ENCODE measurements at regions not wholly inside any gene's neighbourhood (a gene's known extent, or its start where the extent isn't known, plus 50 kb on each side); places are given as distances from the start of the nearest gene placed in this dataset.

DNA sequence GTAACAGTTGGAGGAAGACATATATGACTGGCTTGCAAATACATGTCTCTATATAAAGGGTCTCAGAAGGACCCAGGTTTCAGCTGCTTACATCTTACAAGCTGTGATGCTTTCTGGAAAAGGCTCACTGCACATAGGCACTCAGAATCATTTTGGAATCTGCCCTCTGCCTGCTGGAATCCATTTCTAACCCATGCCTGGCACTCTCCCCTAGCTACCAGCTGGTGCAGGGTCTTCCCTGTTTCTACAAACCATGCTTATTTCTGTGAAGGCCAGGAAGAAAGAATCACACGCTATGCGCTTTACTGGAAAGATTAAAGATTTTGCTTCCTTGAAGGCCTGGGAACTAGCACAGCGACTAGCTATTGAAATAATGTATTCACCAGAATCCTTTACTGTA is 151.3 kb downstream of the DICER1 start:
- intact Hi-C loops (cut with DNase I) = no loop called here
- no peak overlapping the region for H3K4me3 ChIP-seq (ENCODE audit: low read length in 3 of 3)
- peaks cover 0 to 7% (median under 1%) of the 10 kb centered on the region in 3 donors for H3K4me1 ChIP-seq (ENCODE audit: control insufficient read depth in 2 of 3, insufficient read depth in 2 of 3, low read depth in 1 of 3, low read length in 3 of 3)
- no peaks in the 10 kb centered on the region for H3K9me3 ChIP-seq (ENCODE audit: control insufficient read depth in 2 of 3, insufficient read depth in 1 of 3, low read length in 3 of 3)
- no peak for DNase-seq
- FAIRE-seq = no peak
- no peaks in the 10 kb centered on the region for H3K27me3 ChIP-seq (ENCODE audit: control insufficient read depth, insufficient read depth, low read length)
- no peak overlapping the region for H3K9ac ChIP-seq (ENCODE audit: low read length in 3 of 3)
- H3K36me3 ChIP-seq (ENCODE audit: control insufficient read depth in 2 of 3, insufficient read depth in 3 of 3, low read length in 3 of 3) = no peaks in the 10 kb centered on the region
- H3K27ac ChIP-seq (ENCODE audit: low read depth in 2 of 2, low read length in 2 of 2) = no peak overlapping the region
- TF ChIP-seq CTCF (IDR thresholded peaks at IDR 0.05; ENCODE audit: borderline replicate concordance, extremely low read depth, insufficient read depth) = no peak

DNA sequence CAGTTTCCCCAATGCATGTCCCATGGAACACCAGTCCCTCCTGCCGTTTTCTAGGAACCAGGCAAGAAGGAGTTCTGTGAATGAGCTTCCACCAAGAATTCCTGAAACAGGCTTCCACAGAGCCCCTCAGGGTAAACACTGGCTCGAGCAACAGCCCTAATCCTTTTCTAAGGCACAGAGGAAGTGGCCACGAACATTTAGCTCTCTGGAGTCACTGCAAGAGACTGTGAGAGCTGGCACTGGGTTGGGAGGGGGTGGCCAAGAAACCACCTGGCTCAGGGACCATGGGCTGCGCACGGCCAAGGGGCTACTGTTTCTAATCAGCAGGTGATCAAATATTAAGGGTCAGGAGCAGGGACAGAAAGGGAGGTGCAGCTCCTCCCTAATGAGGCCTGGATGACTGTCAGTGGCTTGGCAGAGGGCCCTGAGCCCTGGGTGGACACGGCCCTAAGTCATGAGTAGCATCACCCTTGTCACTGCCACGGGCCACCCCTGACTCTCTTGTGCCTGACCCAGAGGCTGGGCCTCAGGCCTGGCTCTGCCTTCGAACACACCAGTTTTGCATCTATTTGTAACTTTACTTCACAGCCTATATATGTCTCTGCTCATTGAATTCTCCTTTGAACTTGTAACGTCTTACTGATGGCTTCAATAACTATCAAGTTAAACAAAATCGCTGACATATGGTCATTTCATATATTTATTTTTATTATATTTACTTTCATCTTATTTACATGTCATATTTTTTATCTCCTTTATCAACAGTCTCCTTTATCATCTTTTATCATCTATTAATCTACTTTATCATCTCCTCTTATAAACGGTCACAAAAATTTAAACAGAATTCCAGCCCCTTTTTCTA is 154.0 kb downstream of the DICER1 start:
- Histone ChIP-seq H3K4me1 (ENCODE audit: control insufficient read depth in 2 of 3, insufficient read depth in 2 of 3, low read depth in 1 of 3, low read length in 3 of 3) (peaks cover 0 to 5% (median 0%) of the 10 kb centered on the region in 3 donors), H3K36me3 (ENCODE audit: control insufficient read depth in 2 of 3, insufficient read depth in 3 of 3, low read length in 3 of 3) (no peaks in the 10 kb centered on the region), H3K9me3 (ENCODE audit: control insufficient read depth in 2 of 3, insufficient read depth in 1 of 3, low read length in 3 of 3) (no peaks in the 10 kb centered on the region), H3K27ac (ENCODE audit: low read depth in 2 of 2, low read length in 2 of 2) (no peak overlapping the region), H3K27me3 (ENCODE audit: control insufficient read depth, insufficient read depth, low read length) (no peaks in the 10 kb centered on the region), H3K4me3 (ENCODE audit: low read length in 3 of 3) (no peak overlapping the region), H3K9ac (ENCODE audit: low read length in 3 of 3) (no peak overlapping the region)
- no peak for TF ChIP-seq CTCF (IDR thresholded peaks at IDR 0.05; ENCODE audit: borderline replicate concordance, extremely low read depth, insufficient read depth)
- intact Hi-C loops (cut with DNase I) = no loop called here
- DNase-seq (no peak), FAIRE-seq (no peak)

- Histone ChIP-seq H3K27ac (ENCODE audit: low read depth in 2 of 2, low read length in 2 of 2) (no peak overlapping the region), H3K9me3 (ENCODE audit: control insufficient read depth in 2 of 3, insufficient read depth in 1 of 3, low read length in 3 of 3) (no peaks in the 10 kb centered on the region), H3K4me3 (ENCODE audit: low read length in 3 of 3) (no peak overlapping the region), H3K9ac (ENCODE audit: low read length in 3 of 3) (no peak overlapping the region), H3K27me3 (ENCODE audit: control insufficient read depth, insufficient read depth, low read length) (no peaks in the 10 kb centered on the region), H3K4me1 (ENCODE audit: control insufficient read depth in 2 of 3, insufficient read depth in 2 of 3, low read depth in 1 of 3, low read length in 3 of 3) (no peaks in the 10 kb centered on the region), H3K36me3 (ENCODE audit: control insufficient read depth in 2 of 3, insufficient read depth in 3 of 3, low read length in 3 of 3) (no peaks in the 10 kb centered on the region)
- intact Hi-C loops (cut with DNase I) = no loop called here
- TF ChIP-seq CTCF (IDR thresholded peaks at IDR 0.05; ENCODE audit: borderline replicate concordance, extremely low read depth, insufficient read depth) = no peak
- no peak for FAIRE-seq
- no peak for DNase-seq
Measured at GRCh38 chr14:94998685-94999084, 158.6 kb downstream of the DICER1 start.

All from kidney (tissue), 13 donors.